ENCODE measurements at regions not wholly inside any gene's neighbourhood (a gene's known extent, or its start where the extent isn't known, plus 50 kb on each side); places are given as distances from the start of the nearest gene placed in this dataset.

DNA sequence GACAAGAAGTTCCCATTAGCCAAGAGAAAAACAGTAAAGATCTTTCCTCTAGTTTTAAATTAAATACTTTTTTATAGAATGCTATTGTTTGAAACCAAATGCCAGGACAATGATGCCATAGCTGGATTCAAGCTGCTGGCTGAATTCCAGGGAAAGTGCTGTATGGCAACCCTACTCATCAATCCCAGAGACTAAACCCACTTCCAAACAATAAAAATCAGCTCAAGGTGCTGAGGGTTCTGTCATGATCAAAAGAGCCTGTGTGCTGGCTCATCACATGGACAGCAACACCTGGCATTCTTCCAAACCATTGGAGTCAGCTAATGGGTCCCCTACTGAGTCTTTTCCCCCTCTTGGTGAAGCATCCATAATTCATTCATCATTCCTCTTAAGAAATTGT is 53.7 kb upstream of the PARD3B start:
- Histone ChIP-seq H2AFZ (ENCODE audit: control insufficient read depth, low read length) (no peak overlapping the region), H3K9me1 (ENCODE audit: control insufficient read depth, extremely low read depth, insufficient read depth, low read length) (no peaks in the 10 kb centered on the region), H3K4me3 (ENCODE audit: control insufficient read depth in 2 of 3, extremely low read depth in 1 of 3, insufficient read depth in 2 of 3, low read depth in 1 of 3, low read length in 3 of 3) (no peak overlapping the region), H3K27me3 (ENCODE audit: control insufficient read depth, extremely low read depth, insufficient read depth, low read length) (no peaks in the 10 kb centered on the region), H3K9ac (ENCODE audit: control insufficient read depth, extremely low read depth, insufficient read depth, low read length) (no peak overlapping the region), H4K20me1 (ENCODE audit: control insufficient read depth, extremely low read depth, insufficient read depth, low read length) (no peaks in the 10 kb centered on the region), H3K9me3 (ENCODE audit: control insufficient read depth, low read depth, low read length) (no peaks in the 10 kb centered on the region), H3K79me2 (ENCODE audit: control insufficient read depth, insufficient read depth, low read length) (no peaks in the 10 kb centered on the region), H3K36me3 (ENCODE audit: control insufficient read depth in 2 of 2, extremely low read depth in 1 of 2, insufficient read depth in 2 of 2, low read length in 2 of 2) (no peaks in the 10 kb centered on the region), H3K4me1 (ENCODE audit: control insufficient read depth, extremely low read depth, insufficient read depth, low read length) (peaks cover 32% of the 10 kb centered on the region), H3K27ac (ENCODE audit: control insufficient read depth, insufficient read depth, low read length) (no peak overlapping the region), H3K4me2 (ENCODE audit: control insufficient read depth, extremely low read depth, insufficient read depth, low read depth, low read length) (peak overlapping the region; percentile 28)
- FAIRE-seq: peak; percentile 57
- peak; percentile 75 for DNase-seq (ENCODE audit: low read depth, low spot score)
- dilution Hi-C loops (cut with MboI; ENCODE audit: extremely low pct_ligation_motif_present, low sequenced_read_pairs): no loop called here
- TF ChIP-seq, protein P1, sequence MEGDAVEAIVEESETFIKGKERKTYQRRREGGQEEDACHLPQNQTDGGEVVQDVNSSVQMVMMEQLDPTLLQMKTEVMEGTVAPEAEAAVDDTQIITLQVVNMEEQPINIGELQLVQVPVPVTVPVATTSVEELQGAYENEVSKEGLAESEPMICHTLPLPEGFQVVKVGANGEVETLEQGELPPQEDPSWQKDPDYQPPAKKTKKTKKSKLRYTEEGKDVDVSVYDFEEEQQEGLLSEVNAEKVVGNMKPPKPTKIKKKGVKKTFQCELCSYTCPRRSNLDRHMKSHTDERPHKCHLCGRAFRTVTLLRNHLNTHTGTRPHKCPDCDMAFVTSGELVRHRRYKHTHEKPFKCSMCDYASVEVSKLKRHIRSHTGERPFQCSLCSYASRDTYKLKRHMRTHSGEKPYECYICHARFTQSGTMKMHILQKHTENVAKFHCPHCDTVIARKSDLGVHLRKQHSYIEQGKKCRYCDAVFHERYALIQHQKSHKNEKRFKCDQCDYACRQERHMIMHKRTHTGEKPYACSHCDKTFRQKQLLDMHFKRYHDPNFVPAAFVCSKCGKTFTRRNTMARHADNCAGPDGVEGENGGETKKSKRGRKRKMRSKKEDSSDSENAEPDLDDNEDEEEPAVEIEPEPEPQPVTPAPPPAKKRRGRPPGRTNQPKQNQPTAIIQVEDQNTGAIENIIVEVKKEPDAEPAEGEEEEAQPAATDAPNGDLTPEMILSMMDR (optimal IDR thresholded peaks at IDR 0.05 in 1 of 3, IDR thresholded peaks at IDR 0.05 in 1 of 3, conservative IDR thresholded peaks at IDR 0.05 in 1 of 3; ENCODE audit: extremely low read depth in 1 of 3, insufficient read depth in 2 of 3, low read length in 3 of 3): no peak
- TF ChIP-seq EZH2 (IDR thresholded peaks at IDR 0.05; ENCODE audit: low read length): no peak

DNA sequence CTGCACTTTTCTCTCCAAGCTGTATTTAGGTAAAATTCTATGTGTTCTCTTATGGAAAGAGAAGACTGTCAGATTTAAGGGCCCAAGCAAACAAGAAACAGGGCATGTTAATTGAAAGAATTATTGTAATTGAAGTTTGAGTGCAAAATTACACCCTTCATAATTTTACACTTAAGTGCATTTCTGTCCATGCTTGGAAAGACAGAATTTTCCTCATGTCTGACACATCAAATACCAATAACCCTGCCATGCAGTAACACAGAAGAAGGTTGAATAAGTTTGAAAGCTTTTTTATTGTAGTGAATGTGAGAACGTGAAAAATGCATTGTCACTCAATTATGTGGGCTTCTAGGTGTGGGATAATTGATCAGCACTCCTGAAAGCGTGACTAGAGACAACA is 52.9 kb upstream of the PARD3B start:
- peaks cover 25% of the 10 kb centered on the region for H3K4me1 ChIP-seq (ENCODE audit: control insufficient read depth, extremely low read depth, insufficient read depth, low read length)
- H3K27me3 ChIP-seq (ENCODE audit: control insufficient read depth, extremely low read depth, insufficient read depth, low read length): no peaks in the 10 kb centered on the region
- H3K79me2 ChIP-seq (ENCODE audit: control insufficient read depth, insufficient read depth, low read length): no peaks in the 10 kb centered on the region
- dilution Hi-C loops (cut with MboI; ENCODE audit: extremely low pct_ligation_motif_present, low sequenced_read_pairs): no loop called here
- H3K9me3 ChIP-seq (ENCODE audit: control insufficient read depth, low read depth, low read length): no peaks in the 10 kb centered on the region
- no peaks in the 10 kb centered on the region for H3K36me3 ChIP-seq (ENCODE audit: control insufficient read depth in 2 of 2, extremely low read depth in 1 of 2, insufficient read depth in 2 of 2, low read length in 2 of 2)
- no peak overlapping the region for H3K4me2 ChIP-seq (ENCODE audit: control insufficient read depth, extremely low read depth, insufficient read depth, low read depth, low read length)
- no peak for TF ChIP-seq EZH2 (IDR thresholded peaks at IDR 0.05; ENCODE audit: low read length)
- TF ChIP-seq, protein P1 (optimal IDR thresholded peaks at IDR 0.05 in 1 of 3, IDR thresholded peaks at IDR 0.05 in 1 of 3, conservative IDR thresholded peaks at IDR 0.05 in 1 of 3; ENCODE audit: extremely low read depth in 1 of 3, insufficient read depth in 2 of 3, low read length in 3 of 3): no peak
- no peaks in the 10 kb centered on the region for H3K9me1 ChIP-seq (ENCODE audit: control insufficient read depth, extremely low read depth, insufficient read depth, low read length)
- H4K20me1 ChIP-seq (ENCODE audit: control insufficient read depth, extremely low read depth, insufficient read depth, low read length): no peaks in the 10 kb centered on the region
- H3K4me3 ChIP-seq (ENCODE audit: control insufficient read depth in 2 of 3, extremely low read depth in 1 of 3, insufficient read depth in 2 of 3, low read depth in 1 of 3, low read length in 3 of 3): no peak overlapping the region
- no peak for FAIRE-seq
- DNase-seq (ENCODE audit: low read depth, low spot score): no peak
- no peak overlapping the region for H3K27ac ChIP-seq (ENCODE audit: control insufficient read depth, insufficient read depth, low read length)
- no peak overlapping the region for H2AFZ ChIP-seq (ENCODE audit: control insufficient read depth, low read length)
- H3K9ac ChIP-seq (ENCODE audit: control insufficient read depth, extremely low read depth, insufficient read depth, low read length): no peak overlapping the region

Data from keratinocyte (primary cell).